SU-DHL-6 (cell line): ENCODE measurements at regions not wholly inside any gene's neighbourhood (a gene's known extent, or its start where the extent isn't known, plus 50 kb on each side); places are given as distances from the start of the nearest gene placed in this dataset.

Source experiments
- EZH2phosphoT487 ChIP-seq: fragments of 200-600 bp; sonication (generic), shearing (Covaris generic); conservative IDR thresholded peaks from 2 replicates; pipeline ENCODE4 v1.6.1; 2018; ENCODE audit warnings: mild to moderate bottlenecking, antibody characterized with exemption, low read length, moderate library complexity, mixed read lengths
- TF ChIP-seq, protein P1 (sequence below): fragments of 200-600 bp; sonication (generic); IDR thresholded peaks from one replicate; pipeline ENCODE4 v1.5.1; 2017; ENCODE audit warnings: antibody characterized with exemption, mild to moderate bottlenecking, low read length, moderate library complexity; ENCODE audit not compliant: insufficient read depth, poor library complexity, severe bottlenecking

DNA sequence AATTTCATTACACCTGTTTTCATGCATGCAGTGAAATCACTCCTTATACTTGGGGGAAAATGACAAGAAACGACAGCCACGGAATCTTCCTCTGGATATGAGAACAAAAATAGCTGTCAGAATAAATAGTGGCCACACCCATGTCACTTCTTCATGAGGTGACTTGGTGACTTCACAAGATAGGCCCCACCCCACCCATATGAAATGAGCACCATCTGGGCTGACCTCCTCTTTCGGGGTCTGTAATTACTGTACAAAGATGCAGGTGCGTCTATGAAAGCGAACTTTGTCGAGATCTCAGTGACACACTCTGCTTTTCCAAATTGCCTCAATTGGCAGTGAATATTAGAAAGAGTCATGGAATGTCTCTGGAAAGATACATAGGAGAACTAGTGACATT lies 184.2 kb upstream of the CCN2 start:
- TF ChIP-seq, protein P1, sequence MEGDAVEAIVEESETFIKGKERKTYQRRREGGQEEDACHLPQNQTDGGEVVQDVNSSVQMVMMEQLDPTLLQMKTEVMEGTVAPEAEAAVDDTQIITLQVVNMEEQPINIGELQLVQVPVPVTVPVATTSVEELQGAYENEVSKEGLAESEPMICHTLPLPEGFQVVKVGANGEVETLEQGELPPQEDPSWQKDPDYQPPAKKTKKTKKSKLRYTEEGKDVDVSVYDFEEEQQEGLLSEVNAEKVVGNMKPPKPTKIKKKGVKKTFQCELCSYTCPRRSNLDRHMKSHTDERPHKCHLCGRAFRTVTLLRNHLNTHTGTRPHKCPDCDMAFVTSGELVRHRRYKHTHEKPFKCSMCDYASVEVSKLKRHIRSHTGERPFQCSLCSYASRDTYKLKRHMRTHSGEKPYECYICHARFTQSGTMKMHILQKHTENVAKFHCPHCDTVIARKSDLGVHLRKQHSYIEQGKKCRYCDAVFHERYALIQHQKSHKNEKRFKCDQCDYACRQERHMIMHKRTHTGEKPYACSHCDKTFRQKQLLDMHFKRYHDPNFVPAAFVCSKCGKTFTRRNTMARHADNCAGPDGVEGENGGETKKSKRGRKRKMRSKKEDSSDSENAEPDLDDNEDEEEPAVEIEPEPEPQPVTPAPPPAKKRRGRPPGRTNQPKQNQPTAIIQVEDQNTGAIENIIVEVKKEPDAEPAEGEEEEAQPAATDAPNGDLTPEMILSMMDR: no peak
- TF ChIP-seq EZH2phosphoT487: no peak
